HCT116 (cell line): ENCODE measurements at regions not wholly inside any gene's neighbourhood (a gene's known extent, or its start where the extent isn't known, plus 50 kb on each side); places are given as distances from the start of the nearest gene placed in this dataset.
A peak's percentile ranks its signal among the peaks of the same experiment; 100 is the strongest.

ENCODE experiments used
- ATAC-seq: fragments of 200-7000 bp; cut with Tn5 transposase; 2 replicates; pipeline ENCODE4 v1.9.1; 2020; ENCODE audit warnings: mild to moderate bottlenecking, moderate library complexity
- BruUV-seq: library from RNA; stranded (reverse); fragments of 400-500 nt; replicated peaks from 2 replicates; lab custom pipeline; 2021; lab: Mats Ljungman, UMichigan
- CTCF ChIA-PET: fragments of 300-600 bp; sonication (Branson Sonifier 250); formaldehyde crosslinking; loops from one replicate; lab custom pipeline; 2021; ENCODE audit warnings: antibody characterized with exemption; lab: Charles Lee
- POLR2A ChIA-PET: fragments of 300-600, 350-600 bp; sonication (Branson Sonifier 250); formaldehyde crosslinking; loops from one replicate; lab custom pipeline; 2021; ENCODE audit warnings: antibody characterized with exemption; lab: Charles Lee
- RAD21 ChIA-PET, 2 experiments: fragments of 300-600 bp; sonication (Branson Sonifier 250); formaldehyde crosslinking; loops; one replicate each; lab custom pipeline; 2023; ENCODE audit warnings: low total read pairs in 2 of 2; ENCODE audit not compliant: uncharacterized antibody in 2 of 2, unreplicated experiment in 2 of 2, low non-redundant PET in 1 of 2; lab: Charles Lee
- DNase-seq: peaks from one replicate; pipeline ENCODE4 v3.0.0-alpha.2; 2010; ENCODE audit warnings: low read depth, low spot score
- H2AFZ ChIP-seq: fragments of 200-600 bp; shearing (Covaris generic), sonication (generic); 2 replicates; pipeline ENCODE4 v1.6.1; 2017; ENCODE audit warnings: low read depth, mixed run types, mixed read lengths, antibody characterized with exemption, low read length; ENCODE audit not compliant: poor library complexity, severe bottlenecking
- H3K27ac ChIP-seq: 2 replicates; pipeline ENCODE4 v1.5.1; 2012; ENCODE audit warnings: low read depth, low read length
- H3K27me3 ChIP-seq: fragments of 200-600 bp; sonication (generic); 2 replicates; pipeline ENCODE4 v1.6.1; 2016; ENCODE audit warnings: mixed run types, low read length, mixed read lengths; ENCODE audit not compliant: insufficient read depth
- H3K36me3 ChIP-seq, 2 experiments: fragments of 200-500 bp in 1 of 2; fragments of 200-600 bp in 1 of 2; sonication (Bioruptor generic) in 1 of 2; sonication (generic) in 1 of 2; 2 replicates each; pipeline versions ENCODE4 v1.5.1 to v1.6.1; 2014 to 2016; ENCODE audit warnings: low read length in 2 of 2, inconsistent platforms in 1 of 2, mixed read lengths in 1 of 2, mixed run types in 1 of 2; ENCODE audit not compliant: insufficient read depth in 2 of 2, control insufficient read depth in 1 of 2
- H3K4me1 ChIP-seq, 2 experiments: fragments of 200-600 bp in 1 of 2; sonication (generic) in 1 of 2; 2 replicates each; pipeline versions ENCODE4 v1.5.1 to v1.6.1; 2012 to 2017; ENCODE audit warnings: low read length in 2 of 2, inconsistent platforms in 1 of 2, mild to moderate bottlenecking in 1 of 2, mixed read lengths in 1 of 2, mixed run types in 1 of 2, moderate library complexity in 1 of 2; ENCODE audit not compliant: insufficient read depth in 2 of 2, control insufficient read depth in 1 of 2
- H3K4me2 ChIP-seq: fragments of 200-600 bp; sonication (generic); 2 replicates; pipeline ENCODE4 v1.6.1; 2017; ENCODE audit warnings: mixed run types, low read length, mixed read lengths
- H3K4me3 ChIP-seq, 2 experiments: fragments of 200-600 bp in 1 of 2; sonication (generic) in 1 of 2; replicated peaks in 1 of 2; 2 replicates each; pipeline ENCODE4 v1.5.1; 2011 to 2016; ENCODE audit warnings: low read length in 2 of 2, control low read depth in 1 of 2, low read depth in 1 of 2, mild to moderate bottlenecking in 1 of 2, mixed read lengths in 1 of 2, mixed run types in 1 of 2
- H3K79me2 ChIP-seq: fragments of 200-600 bp; sonication (generic); 2 replicates; pipeline ENCODE4 v1.6.1; 2017; ENCODE audit warnings: mild to moderate bottlenecking, mixed run types, low read length, moderate library complexity, mixed read lengths; ENCODE audit not compliant: insufficient read depth
- H3K9ac ChIP-seq: fragments of 200-600 bp; sonication (generic); 2 replicates; pipeline ENCODE4 v1.6.1; 2016; ENCODE audit warnings: low read length, mixed read lengths
- H3K9me2 ChIP-seq: fragments of 200-600 bp; sonication (generic), shearing (Covaris generic); 2 replicates; pipeline ENCODE4 v1.6.1; 2017; ENCODE audit warnings: mixed run types, mild to moderate bottlenecking, moderate library complexity; ENCODE audit not compliant: insufficient read depth
- H3K9me3 ChIP-seq, 2 experiments: fragments of 200-500 bp in 1 of 2; fragments of 200-600 bp in 1 of 2; sonication (Bioruptor generic) in 1 of 2; sonication (generic) in 1 of 2; 2 replicates each; pipeline ENCODE4 v1.6.1; 2014 to 2017; ENCODE audit warnings: low read length in 2 of 2, mixed read lengths in 2 of 2, inconsistent platforms in 1 of 2, low read depth in 1 of 2, mild to moderate bottlenecking in 1 of 2, mixed run types in 1 of 2, moderate library complexity in 1 of 2; ENCODE audit not compliant: control insufficient read depth in 1 of 2, insufficient read depth in 1 of 2
- H4K20me1 ChIP-seq: fragments of 200-600 bp; sonication (generic), shearing (Covaris generic); 2 replicates; pipeline ENCODE4 v1.6.1; 2017; ENCODE audit warnings: mixed run types, mild to moderate bottlenecking, moderate library complexity; ENCODE audit not compliant: insufficient read depth
- CEBPB ChIP-seq: IDR thresholded peaks from 2 replicates; pipeline ENCODE4 v1.6.1; 2012; ENCODE audit warnings: low read depth
- ELF1 ChIP-seq: IDR thresholded peaks from 2 replicates; pipeline ENCODE4 v1.6.1; 2012; ENCODE audit warnings: low read depth, borderline replicate concordance
- FOSL1 ChIP-seq: IDR thresholded peaks from 2 replicates; pipeline ENCODE4 v1.6.1; 2012; ENCODE audit warnings: low read depth
- SP1 ChIP-seq: IDR thresholded peaks from 2 replicates; pipeline ENCODE4 v1.6.1; 2012; ENCODE audit warnings: low read depth
- SRF ChIP-seq: IDR thresholded peaks from 2 replicates; pipeline ENCODE4 v1.6.1; 2012; ENCODE audit warnings: low read depth
- YY1 ChIP-seq: IDR thresholded peaks from 2 replicates; pipeline ENCODE4 v1.6.1; 2011; ENCODE audit warnings: low read length, low read depth, moderate library complexity, mild to moderate bottlenecking; ENCODE audit not compliant: insufficient replicate concordance; ENCODE audit errors: extremely low read depth
- ZFX ChIP-seq: fragments of 450-650 bp; IDR thresholded peaks from 2 replicates; pipeline ENCODE4 v1.6.1; 2017
- intact Hi-C: fragments of 100-400 bp; cut with micrococcal nuclease; formaldehyde crosslinking; loops from 2 replicates; pipeline ENCODE4 v1.10.0; 2022
- TF ChIP-seq, protein P1 (sequence below): IDR thresholded peaks from 2 replicates; pipeline ENCODE4 v1.6.1; 2012; ENCODE audit warnings: low read depth
- TF ChIP-seq, protein P2 (sequence below): IDR thresholded peaks from 2 replicates; pipeline ENCODE4 v1.6.1; 2011; ENCODE audit warnings: mild to moderate bottlenecking, low read length, moderate library complexity; ENCODE audit not compliant: insufficient replicate concordance; ENCODE audit errors: extremely low read depth
- TF ChIP-seq, protein P3 (sequence below): IDR thresholded peaks from 2 replicates; pipeline ENCODE4 v1.6.1; 2012

DNA sequence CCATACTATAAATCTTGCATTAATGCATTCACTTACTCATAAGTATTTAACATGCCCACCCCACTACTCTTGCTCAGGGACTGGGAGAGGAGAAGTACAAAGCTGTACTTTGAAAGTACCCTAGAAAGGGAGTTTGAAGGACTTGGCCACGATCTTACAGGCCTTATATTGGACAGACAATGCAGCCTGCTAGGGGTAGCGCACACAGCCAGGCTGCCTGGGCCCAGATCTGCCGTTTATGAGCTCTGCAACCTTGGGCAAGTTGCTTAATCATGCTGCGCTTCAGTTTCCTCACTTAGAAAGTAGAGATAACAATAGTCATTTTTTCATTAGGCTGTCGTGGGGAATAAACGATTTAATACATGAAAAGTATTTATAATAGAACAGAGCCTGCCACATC, 110.1 kb downstream of the CDC7 start:
- Histone ChIP-seq H3K9me2 (no peaks in the 10 kb centered on the region), H3K4me1 (peaks cover 13 to 56% of the 10 kb centered on the region in 2 experiments), H3K4me2 (0 out of 2 replicates have a peak overlapping the region, but pooled peaks have one; percentile 14), H4K20me1 (no peaks in the 10 kb centered on the region), H3K9ac (no peak overlapping the region), H3K27ac (no peak overlapping the region), H3K4me3 (no peak overlapping the region), H2AFZ (peak overlapping the region; percentile 8), H3K27me3 (no peaks in the 10 kb centered on the region), H3K79me2 (no peaks in the 10 kb centered on the region), H3K9me3 (no peaks in the 10 kb centered on the region), H3K36me3 (no peaks in the 10 kb centered on the region)
- ChIA-PET POLR2A (no interaction called here), RAD21 (no interaction called here), CTCF (no interaction called here)
- no peak for DNase-seq
- TF ChIP-seq FOSL1 (no peak), ELF1 (no peak), ZFX (no peak), CEBPB (no peak), SP1 (no peak), YY1 (no peak), SRF (no peak)
- TF ChIP-seq, protein P1, sequence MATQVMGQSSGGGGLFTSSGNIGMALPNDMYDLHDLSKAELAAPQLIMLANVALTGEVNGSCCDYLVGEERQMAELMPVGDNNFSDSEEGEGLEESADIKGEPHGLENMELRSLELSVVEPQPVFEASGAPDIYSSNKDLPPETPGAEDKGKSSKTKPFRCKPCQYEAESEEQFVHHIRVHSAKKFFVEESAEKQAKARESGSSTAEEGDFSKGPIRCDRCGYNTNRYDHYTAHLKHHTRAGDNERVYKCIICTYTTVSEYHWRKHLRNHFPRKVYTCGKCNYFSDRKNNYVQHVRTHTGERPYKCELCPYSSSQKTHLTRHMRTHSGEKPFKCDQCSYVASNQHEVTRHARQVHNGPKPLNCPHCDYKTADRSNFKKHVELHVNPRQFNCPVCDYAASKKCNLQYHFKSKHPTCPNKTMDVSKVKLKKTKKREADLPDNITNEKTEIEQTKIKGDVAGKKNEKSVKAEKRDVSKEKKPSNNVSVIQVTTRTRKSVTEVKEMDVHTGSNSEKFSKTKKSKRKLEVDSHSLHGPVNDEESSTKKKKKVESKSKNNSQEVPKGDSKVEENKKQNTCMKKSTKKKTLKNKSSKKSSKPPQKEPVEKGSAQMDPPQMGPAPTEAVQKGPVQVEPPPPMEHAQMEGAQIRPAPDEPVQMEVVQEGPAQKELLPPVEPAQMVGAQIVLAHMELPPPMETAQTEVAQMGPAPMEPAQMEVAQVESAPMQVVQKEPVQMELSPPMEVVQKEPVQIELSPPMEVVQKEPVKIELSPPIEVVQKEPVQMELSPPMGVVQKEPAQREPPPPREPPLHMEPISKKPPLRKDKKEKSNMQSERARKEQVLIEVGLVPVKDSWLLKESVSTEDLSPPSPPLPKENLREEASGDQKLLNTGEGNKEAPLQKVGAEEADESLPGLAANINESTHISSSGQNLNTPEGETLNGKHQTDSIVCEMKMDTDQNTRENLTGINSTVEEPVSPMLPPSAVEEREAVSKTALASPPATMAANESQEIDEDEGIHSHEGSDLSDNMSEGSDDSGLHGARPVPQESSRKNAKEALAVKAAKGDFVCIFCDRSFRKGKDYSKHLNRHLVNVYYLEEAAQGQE = no peak
- TF ChIP-seq, protein P2, sequence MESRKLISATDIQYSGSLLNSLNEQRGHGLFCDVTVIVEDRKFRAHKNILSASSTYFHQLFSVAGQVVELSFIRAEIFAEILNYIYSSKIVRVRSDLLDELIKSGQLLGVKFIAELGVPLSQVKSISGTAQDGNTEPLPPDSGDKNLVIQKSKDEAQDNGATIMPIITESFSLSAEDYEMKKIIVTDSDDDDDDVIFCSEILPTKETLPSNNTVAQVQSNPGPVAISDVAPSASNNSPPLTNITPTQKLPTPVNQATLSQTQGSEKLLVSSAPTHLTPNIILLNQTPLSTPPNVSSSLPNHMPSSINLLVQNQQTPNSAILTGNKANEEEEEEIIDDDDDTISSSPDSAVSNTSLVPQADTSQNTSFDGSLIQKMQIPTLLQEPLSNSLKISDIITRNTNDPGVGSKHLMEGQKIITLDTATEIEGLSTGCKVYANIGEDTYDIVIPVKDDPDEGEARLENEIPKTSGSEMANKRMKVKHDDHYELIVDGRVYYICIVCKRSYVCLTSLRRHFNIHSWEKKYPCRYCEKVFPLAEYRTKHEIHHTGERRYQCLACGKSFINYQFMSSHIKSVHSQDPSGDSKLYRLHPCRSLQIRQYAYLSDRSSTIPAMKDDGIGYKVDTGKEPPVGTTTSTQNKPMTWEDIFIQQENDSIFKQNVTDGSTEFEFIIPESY = no peak
- TF ChIP-seq, protein P3, sequence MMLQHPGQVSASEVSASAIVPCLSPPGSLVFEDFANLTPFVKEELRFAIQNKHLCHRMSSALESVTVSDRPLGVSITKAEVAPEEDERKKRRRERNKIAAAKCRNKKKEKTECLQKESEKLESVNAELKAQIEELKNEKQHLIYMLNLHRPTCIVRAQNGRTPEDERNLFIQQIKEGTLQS = no peak
- BruUV-seq = no TSS peak
- no peak for ATAC-seq
- intact Hi-C loops = no loop called here
